ENCODE measurements at regions not wholly inside any gene's neighbourhood (a gene's known extent, or its start where the extent isn't known, plus 50 kb on each side); places are given as distances from the start of the nearest gene placed in this dataset.

DNA sequence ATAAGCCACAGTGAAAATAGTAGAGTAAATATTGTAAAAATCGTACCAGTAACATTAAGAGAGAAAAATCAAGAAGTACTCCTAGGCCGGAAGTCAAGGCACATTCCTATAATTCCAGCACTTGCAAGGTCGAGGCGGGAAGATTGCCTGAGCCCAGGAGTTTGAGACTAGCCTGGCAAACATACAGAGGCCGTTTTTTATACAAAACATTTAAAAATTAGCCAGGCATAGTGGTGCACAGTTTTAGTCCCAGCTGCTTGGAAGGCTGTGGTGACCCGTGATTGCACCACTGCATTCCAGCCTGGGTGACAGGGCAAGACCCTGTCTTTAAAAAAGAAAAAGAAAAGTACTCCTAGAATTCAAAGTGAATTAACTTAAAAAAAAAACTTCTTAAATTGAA lies 341.8 kb downstream of the C12orf50 start:
- peak; percentile 62 to 85 for DNase-seq (ENCODE audit: low read depth in 2 of 2)
- TF ChIP-seq, protein P1, sequence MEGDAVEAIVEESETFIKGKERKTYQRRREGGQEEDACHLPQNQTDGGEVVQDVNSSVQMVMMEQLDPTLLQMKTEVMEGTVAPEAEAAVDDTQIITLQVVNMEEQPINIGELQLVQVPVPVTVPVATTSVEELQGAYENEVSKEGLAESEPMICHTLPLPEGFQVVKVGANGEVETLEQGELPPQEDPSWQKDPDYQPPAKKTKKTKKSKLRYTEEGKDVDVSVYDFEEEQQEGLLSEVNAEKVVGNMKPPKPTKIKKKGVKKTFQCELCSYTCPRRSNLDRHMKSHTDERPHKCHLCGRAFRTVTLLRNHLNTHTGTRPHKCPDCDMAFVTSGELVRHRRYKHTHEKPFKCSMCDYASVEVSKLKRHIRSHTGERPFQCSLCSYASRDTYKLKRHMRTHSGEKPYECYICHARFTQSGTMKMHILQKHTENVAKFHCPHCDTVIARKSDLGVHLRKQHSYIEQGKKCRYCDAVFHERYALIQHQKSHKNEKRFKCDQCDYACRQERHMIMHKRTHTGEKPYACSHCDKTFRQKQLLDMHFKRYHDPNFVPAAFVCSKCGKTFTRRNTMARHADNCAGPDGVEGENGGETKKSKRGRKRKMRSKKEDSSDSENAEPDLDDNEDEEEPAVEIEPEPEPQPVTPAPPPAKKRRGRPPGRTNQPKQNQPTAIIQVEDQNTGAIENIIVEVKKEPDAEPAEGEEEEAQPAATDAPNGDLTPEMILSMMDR (IDR thresholded peaks at IDR 0.05; ENCODE audit: low read depth, low read length), result no peak
- H3K4me3 ChIP-seq (replicated peaks in 1 of 2; ENCODE audit: low read depth in 2 of 2, low read length in 2 of 2), result no peak overlapping the region

DNA sequence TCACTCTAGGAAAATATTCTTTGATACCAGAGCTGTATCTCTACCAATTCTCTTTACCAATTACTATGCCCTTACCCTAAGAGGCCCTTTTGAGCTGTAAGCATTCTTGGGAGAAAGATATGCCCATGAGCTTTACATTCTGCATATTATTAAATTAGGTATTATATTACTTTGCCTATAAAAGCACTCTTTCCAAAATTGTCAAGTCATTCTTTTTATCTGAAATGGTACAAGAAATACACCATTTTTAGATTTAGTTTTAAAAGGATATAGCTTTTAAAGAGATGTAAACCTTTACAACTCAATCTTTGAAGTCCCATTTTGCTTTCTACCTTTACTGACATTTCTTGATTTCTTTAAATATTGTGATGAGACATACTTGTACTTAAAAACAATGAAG lies 343.5 kb downstream of the C12orf50 start:
- TF ChIP-seq, protein P1 (IDR thresholded peaks at IDR 0.05; ENCODE audit: low read depth, low read length), result no peak
- DNase-seq (ENCODE audit: low read depth in 2 of 2), result no peak
- H3K4me3 ChIP-seq (replicated peaks in 1 of 2; ENCODE audit: low read depth in 2 of 2, low read length in 2 of 2), result no peak overlapping the region

DNA sequence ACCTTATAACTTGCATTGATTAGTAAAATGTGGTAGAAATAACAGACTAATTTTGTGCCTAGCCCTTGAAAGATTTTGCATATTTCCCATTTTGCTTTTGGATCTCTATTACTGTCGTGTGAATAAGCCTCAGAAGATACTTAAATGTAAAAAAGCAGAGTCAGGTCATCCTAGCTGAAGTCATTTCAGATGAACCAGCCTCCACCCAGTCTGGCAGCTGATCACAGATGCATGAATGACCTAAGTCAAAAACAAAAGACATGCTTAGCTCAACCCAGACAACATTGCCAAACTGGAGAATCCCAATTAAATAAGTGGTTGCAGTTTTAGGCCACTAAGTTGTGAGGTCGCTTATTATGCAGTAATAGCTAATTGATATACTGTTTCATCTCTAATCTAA lies 349.9 kb downstream of the C12orf50 start:
- TF ChIP-seq, protein P1 (IDR thresholded peaks at IDR 0.05; ENCODE audit: low read depth, low read length), result no peak
- peak in 1 of 2 donors; percentile 41 for DNase-seq (ENCODE audit: low read depth in 2 of 2)
- H3K4me3 ChIP-seq (replicated peaks in 1 of 2; ENCODE audit: low read depth in 2 of 2, low read length in 2 of 2), result no peak overlapping the region

DNA sequence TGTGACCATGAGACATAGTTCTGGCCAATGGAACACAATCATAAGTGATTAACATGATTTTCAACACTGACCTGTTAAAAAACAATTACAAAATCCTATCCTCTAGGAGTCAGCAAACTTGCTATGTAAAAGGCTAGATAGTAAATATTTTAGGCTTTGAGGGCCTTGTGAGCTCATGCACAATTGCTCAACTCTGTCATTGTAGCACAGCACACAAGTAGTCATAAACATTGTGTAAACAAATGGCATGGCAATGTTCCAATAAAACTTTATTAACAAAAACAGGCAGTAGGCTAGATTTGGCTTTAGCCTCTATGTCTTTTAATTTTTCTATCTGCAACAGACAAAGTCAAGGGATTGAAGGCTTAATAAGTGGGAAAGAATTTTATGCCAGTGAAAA lies 350.7 kb downstream of the C12orf50 start:
- no peak overlapping the region for H3K4me3 ChIP-seq (replicated peaks in 1 of 2; ENCODE audit: low read depth in 2 of 2, low read length in 2 of 2)
- peak; percentile 66 to 83 for DNase-seq (ENCODE audit: low read depth in 2 of 2)
- TF ChIP-seq, protein P1 (IDR thresholded peaks at IDR 0.05; ENCODE audit: low read depth, low read length), result no peak

DNA sequence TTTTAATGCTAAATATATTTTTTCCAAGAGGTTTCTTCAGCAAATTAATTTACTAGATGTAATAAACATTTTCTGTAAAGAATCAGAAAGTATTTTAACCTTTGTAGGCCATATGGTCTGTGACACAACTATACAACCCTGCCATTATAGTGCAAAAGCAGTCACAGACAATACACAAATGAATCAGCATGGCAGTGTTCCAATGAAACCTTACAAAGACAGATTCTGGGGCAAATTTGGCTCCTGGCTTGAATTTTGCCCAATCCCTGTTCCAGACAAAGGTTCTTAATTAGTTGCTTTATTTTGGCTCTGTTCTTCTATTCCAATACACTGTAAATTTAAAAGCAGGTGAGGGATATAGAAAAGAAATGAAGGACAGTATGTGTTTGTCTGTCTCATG lies 352.5 kb downstream of the C12orf50 start:
- no peak overlapping the region for H3K4me3 ChIP-seq (replicated peaks in 1 of 2; ENCODE audit: low read depth in 2 of 2, low read length in 2 of 2)
- TF ChIP-seq, protein P1 (IDR thresholded peaks at IDR 0.05; ENCODE audit: low read depth, low read length), result no peak
- peak; percentile 10 to 53 for DNase-seq (ENCODE audit: low read depth in 2 of 2)

DNA sequence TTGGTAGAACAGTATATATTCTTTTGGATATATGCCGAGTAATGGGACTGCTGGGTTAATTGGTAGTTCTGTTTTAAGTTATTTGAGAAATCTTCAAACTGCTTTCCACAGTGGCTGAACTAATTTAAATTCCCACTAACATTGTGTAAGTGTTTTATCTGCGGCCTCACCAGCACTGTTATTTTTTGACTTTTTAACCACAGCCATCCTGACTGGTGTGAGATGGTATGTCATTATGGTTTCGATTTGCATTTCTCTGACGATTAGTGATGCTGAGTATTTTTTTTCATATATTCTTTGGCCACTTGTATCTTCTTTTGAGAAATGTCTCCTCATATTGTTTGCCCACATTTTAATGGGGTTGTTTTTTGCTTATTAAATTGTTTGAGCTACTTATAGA lies 357.4 kb downstream of the C12orf50 start:
- no peak overlapping the region for H3K4me3 ChIP-seq (replicated peaks in 1 of 2; ENCODE audit: low read depth in 2 of 2, low read length in 2 of 2)
- TF ChIP-seq, protein P1 (IDR thresholded peaks at IDR 0.05; ENCODE audit: low read depth, low read length), result no peak
- DNase-seq (ENCODE audit: low read depth in 2 of 2), result no peak

DNA sequence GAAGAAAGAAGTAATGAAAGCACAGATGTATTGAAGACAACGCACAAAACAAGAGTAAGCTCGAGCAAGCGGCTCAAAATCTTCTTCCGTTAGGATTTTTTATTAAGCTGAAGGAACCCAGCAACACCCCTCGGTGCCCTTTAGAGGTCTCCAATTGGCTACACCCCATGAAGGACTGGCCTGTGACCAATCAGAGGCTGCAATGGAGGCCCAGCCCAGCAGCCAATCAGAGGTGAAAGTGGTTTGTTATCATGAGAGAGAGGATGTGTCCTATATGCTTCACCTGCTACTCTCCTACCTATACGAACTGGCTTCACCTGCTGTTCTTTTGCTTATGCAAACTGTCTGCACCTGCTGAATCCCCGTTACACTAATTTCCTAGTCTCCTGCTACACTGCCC lies 358.8 kb downstream of the C12orf50 start:
- TF ChIP-seq, protein P1 (IDR thresholded peaks at IDR 0.05; ENCODE audit: low read depth, low read length), result no peak
- no peak for DNase-seq (ENCODE audit: low read depth in 2 of 2)
- no peak overlapping the region for H3K4me3 ChIP-seq (replicated peaks in 1 of 2; ENCODE audit: low read depth in 2 of 2, low read length in 2 of 2)
